Erythroblast (primary cell): ENCODE measurements at regions not wholly inside any gene's neighbourhood (a gene's known extent, or its start where the extent isn't known, plus 50 kb on each side); places are given as distances from the start of the nearest gene placed in this dataset.

Experiments used
- GATA1 ChIP-seq: IDR thresholded peaks from 2 replicates; pipeline ENCODE4 v1.6.1; 2011; ENCODE audit warnings: low read depth, mild to moderate bottlenecking, control low read depth, low read length, moderate library complexity
- POLR2A ChIP-seq: IDR thresholded peaks from 2 replicates; pipeline ENCODE4 v1.6.1; 2011; ENCODE audit warnings: mild to moderate bottlenecking, low read length

DNA sequence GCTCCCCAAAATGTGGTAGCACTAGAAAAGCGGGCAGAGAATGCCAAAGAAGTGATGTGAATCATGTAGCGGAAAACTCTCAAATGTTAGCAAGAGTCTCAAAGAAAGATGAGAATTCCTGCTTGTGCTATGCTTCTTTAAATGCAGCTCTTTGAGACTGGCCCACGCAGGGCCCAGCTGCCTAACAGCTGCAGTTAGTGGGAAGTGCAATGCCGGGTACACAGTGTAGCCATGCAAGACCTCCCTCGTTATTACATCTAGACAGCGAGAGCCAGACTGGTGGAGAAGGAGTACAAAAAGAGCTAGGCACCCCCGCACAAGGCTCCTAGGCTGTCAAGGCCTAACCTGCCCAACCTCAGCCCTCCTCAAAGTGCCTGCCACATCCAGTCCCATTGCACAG, 201.7 kb upstream of the PRDM1 start:
- TF ChIP-seq POLR2A (no peak), GATA1 (no peak)
